Neural crest cell (in vitro differentiated cells): ENCODE measurements at regions not wholly inside any gene's neighbourhood (a gene's known extent, or its start where the extent isn't known, plus 50 kb on each side); places are given as distances from the start of the nearest gene placed in this dataset.

ENCODE experiments used
- DNase-seq: peaks from one replicate; pipeline ENCODE4 v3.0.0; 2021; ENCODE audit warnings: low read depth, mixed read lengths, low spot score
- H3K27ac Mint-ChIP-seq: one replicate; pipeline ENCODE4 v1.8.0; 2021; ENCODE audit warnings: mild to moderate bottlenecking, mixed read lengths; ENCODE audit not compliant: unreplicated experiment
- H3K27me3 Mint-ChIP-seq: 2 replicates; pipeline ENCODE4 v1.8.0; 2021; ENCODE audit warnings: low read depth, mild to moderate bottlenecking, mixed read lengths
- H3K36me3 Mint-ChIP-seq: 2 replicates; pipeline ENCODE4 v1.8.0; 2021; ENCODE audit warnings: low read depth, mild to moderate bottlenecking, mixed read lengths
- H3K4me1 Mint-ChIP-seq: 2 replicates; pipeline ENCODE4 v1.8.0; 2021; ENCODE audit warnings: mixed read lengths
- H3K4me3 Mint-ChIP-seq: one replicate; pipeline ENCODE4 v1.8.0; 2021; ENCODE audit warnings: mild to moderate bottlenecking, mixed read lengths
- H3K9me3 Mint-ChIP-seq: 2 replicates; pipeline ENCODE4 v1.8.0; 2021; ENCODE audit warnings: mixed read lengths
- TF ChIP-seq, protein P1 (sequence below): fragments of 200-600 bp; sonication (generic); conservative IDR thresholded peaks from 2 replicates; pipeline ENCODE4 v1.5.0; 2021; ENCODE audit warnings: antibody characterized with exemption, mild to moderate bottlenecking

DNA sequence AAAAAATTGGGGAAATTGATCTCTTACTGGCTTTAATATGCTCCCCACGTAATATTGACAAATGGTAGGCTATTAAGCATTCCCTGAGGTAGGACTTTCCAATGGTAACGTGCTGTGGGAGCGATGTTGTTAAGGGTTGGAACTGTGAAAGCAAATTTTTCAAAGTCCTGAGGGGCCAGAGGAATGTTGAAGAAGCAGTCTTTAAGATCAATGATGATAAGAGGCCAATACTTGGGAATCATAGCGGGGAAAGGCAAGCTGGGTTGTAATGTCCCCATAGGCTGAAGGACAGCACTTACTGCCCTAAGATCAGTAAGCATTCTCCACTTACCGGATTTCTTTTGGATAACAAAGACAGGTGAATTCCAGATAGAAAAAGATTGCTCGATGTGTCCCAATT, 69.6 kb upstream of the ARL4D start:
- Mint-ChIP-seq H3K27me3 (no peaks in the 10 kb centered on the region), H3K4me3 (no peak overlapping the region), H3K4me1 (peaks cover 18% of the 10 kb centered on the region), H3K36me3 (no peaks in the 10 kb centered on the region), H3K9me3 (no peaks in the 10 kb centered on the region), H3K27ac (no peak overlapping the region)
- TF ChIP-seq, protein P1, sequence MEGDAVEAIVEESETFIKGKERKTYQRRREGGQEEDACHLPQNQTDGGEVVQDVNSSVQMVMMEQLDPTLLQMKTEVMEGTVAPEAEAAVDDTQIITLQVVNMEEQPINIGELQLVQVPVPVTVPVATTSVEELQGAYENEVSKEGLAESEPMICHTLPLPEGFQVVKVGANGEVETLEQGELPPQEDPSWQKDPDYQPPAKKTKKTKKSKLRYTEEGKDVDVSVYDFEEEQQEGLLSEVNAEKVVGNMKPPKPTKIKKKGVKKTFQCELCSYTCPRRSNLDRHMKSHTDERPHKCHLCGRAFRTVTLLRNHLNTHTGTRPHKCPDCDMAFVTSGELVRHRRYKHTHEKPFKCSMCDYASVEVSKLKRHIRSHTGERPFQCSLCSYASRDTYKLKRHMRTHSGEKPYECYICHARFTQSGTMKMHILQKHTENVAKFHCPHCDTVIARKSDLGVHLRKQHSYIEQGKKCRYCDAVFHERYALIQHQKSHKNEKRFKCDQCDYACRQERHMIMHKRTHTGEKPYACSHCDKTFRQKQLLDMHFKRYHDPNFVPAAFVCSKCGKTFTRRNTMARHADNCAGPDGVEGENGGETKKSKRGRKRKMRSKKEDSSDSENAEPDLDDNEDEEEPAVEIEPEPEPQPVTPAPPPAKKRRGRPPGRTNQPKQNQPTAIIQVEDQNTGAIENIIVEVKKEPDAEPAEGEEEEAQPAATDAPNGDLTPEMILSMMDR, result no peak
- DNase-seq, result no peak

DNA sequence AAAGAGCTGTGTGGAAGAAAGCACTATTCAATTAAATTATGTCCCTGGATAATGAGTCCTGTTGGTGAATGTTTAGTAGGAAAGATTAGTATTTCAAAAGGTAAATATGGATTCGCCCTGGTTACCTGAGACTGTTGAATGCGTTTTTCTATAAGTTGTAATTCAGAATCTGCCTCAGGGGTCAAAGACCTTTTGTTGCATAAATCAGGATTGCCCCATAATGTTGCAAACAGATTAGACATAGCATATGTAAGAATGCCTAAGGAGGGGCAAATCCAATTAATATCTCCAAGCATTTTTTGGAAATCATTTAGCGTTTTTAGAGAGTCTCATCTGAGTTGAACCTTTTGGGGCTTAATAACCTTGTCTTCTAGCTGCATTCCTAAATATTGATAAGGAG, 70.1 kb upstream of the ARL4D start:
- no peak overlapping the region for H3K4me3 Mint-ChIP-seq
- TF ChIP-seq, protein P1, result no peak
- no peak overlapping the region for H3K27ac Mint-ChIP-seq
- peaks cover 15% of the 10 kb centered on the region for H3K4me1 Mint-ChIP-seq
- H3K9me3 Mint-ChIP-seq, result no peaks in the 10 kb centered on the region
- DNase-seq, result no peak
- H3K36me3 Mint-ChIP-seq, result no peaks in the 10 kb centered on the region
- no peaks in the 10 kb centered on the region for H3K27me3 Mint-ChIP-seq

DNA sequence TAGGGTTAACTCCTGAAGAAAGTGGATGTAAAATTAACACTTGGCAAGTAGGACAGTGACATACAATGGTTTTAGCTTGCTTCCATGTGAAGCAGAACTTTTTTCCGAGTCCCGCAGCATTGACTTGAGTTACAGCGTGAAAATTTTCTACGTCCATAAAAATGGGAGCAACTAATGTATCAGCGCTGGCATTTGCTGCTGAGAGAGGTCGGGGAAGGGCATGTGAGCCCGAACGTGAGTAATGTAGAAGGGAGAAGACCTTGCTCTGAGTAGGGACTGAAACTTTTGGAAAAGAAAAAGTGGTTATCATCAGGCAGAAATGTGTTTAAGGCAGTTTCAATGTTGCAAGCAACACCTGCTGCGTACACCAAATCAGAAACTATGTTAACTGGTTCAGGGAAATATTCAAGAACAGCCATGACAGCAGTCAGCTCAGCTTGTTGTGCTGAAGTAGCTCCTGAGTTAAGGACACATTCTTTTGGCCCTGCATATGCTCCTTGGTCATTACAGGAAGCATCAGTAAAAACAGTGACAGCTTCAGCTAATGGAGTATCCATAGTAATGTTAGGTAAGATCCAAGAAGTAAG, 70.9 kb upstream of the ARL4D start:
- Mint-ChIP-seq H3K36me3 (no peaks in the 10 kb centered on the region), H3K9me3 (no peaks in the 10 kb centered on the region), H3K4me3 (no peak overlapping the region), H3K4me1 (peaks cover 14% of the 10 kb centered on the region), H3K27me3 (no peaks in the 10 kb centered on the region), H3K27ac (no peak overlapping the region)
- no peak for DNase-seq
- TF ChIP-seq, protein P1, result no peak

DNA sequence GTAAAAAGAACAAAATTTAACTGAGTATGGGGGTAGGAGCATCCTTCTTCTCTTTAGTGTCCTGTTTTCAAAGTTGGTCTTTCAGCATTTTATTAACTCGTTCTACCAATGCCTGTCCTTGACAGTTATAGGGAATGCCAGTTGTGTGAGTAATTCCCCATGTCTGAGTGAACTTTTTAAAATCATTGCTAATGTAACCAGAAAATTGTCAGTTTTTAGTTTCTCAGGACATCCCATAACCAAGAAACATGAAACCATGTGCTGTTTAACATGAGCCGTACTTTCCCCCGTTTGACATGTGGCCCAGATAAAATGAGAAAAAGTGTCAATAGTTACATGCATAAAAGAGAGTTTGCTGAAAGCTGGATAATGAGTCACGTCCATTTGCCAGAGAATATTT, 71.4 kb upstream of the ARL4D start:
- no peaks in the 10 kb centered on the region for H3K9me3 Mint-ChIP-seq
- no peak overlapping the region for H3K27ac Mint-ChIP-seq

DNA sequence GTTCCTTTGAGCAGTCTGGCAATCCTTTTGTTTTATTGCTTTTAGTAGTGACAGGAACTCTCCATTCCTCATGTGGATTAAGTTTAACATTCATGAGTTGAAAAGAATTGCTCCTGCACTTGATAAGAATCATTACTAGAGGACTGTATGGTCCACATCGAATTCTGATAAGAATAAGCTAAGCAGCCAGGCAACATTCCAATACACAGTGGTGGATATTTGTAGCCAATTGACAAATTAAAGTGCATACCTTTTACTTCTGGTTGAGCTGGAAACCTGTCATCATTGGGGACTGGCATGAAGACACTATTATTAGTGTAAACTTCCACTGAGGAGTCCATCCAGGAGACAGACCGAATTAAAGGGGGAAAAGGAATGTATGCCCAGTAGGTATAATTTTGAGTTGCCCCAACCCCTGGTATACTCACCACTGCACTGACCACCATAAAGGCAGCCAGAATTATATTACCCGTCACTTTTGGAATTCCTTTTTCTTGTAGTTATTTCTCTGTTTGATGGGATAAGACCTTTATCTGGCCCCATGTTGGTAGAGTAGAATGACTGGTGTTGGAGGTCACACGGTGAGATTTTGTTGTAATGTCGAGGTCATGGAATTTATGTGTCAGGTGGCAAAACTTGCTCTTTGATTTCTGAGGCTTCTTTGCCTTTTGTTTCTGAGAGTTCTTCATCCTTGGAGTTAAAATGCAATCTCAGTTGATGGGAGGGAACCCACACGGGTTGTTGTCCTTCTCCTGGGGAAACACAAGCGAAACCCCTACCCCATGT, 72.1 kb upstream of the ARL4D start:
- Mint-ChIP-seq H3K27me3 (no peaks in the 10 kb centered on the region), H3K9me3 (no peaks in the 10 kb centered on the region), H3K27ac (no peak overlapping the region), H3K36me3 (no peaks in the 10 kb centered on the region), H3K4me1 (peaks cover 6% of the 10 kb centered on the region), H3K4me3 (no peak overlapping the region)
- DNase-seq, result no peak
- TF ChIP-seq, protein P1, result no peak

More for the DNA sequence above, 71.4 kb upstream of the ARL4D start:
- Mint-ChIP-seq H3K4me3 (no peak overlapping the region), H3K4me1 (peaks cover 12% of the 10 kb centered on the region), H3K36me3 (no peaks in the 10 kb centered on the region), H3K27me3 (no peaks in the 10 kb centered on the region)
- no peak for DNase-seq
- TF ChIP-seq, protein P1, result no peak
